ENCODE measurements at regions not wholly inside any gene's neighbourhood (a gene's known extent, or its start where the extent isn't known, plus 50 kb on each side); places are given as distances from the start of the nearest gene placed in this dataset.

GRCh38 chr12:29030006-29030405 is 119.1 kb upstream of the FAR2 start:
- no peak for DNase-seq (ENCODE audit: low read depth in 2 of 2)

- no peak for DNase-seq (ENCODE audit: low read depth in 2 of 2)
Measured at GRCh38 chr12:29032446-29032845, 116.6 kb upstream of the FAR2 start.

- DNase-seq (ENCODE audit: low read depth in 2 of 2): no peak
Measured at GRCh38 chr12:29033519-29033918, 115.6 kb upstream of the FAR2 start.

- no peak for DNase-seq (ENCODE audit: low read depth in 2 of 2)
Measured at GRCh38 chr12:29035112-29035511, 114.0 kb upstream of the FAR2 start.

- no peak for DNase-seq (ENCODE audit: low read depth in 2 of 2)
Measured at GRCh38 chr12:29039013-29039412, 110.1 kb upstream of the FAR2 start.

GRCh38 chr12:29041621-29042020 is 107.5 kb upstream of the FAR2 start:
- DNase-seq (ENCODE audit: low read depth in 2 of 2): peak in 1 of 2 donors; percentile 4

GRCh38 chr12:29043069-29043468 is 106.0 kb upstream of the FAR2 start:
- DNase-seq (ENCODE audit: low read depth in 2 of 2): no peak

GRCh38 chr12:29044799-29045198 is 104.3 kb upstream of the FAR2 start:
- no peak for DNase-seq (ENCODE audit: low read depth in 2 of 2)

- no peak for DNase-seq (ENCODE audit: low read depth in 2 of 2)
Measured at GRCh38 chr12:29048787-29049186, 100.3 kb upstream of the FAR2 start.

- no peak for DNase-seq (ENCODE audit: low read depth in 2 of 2)
Measured at GRCh38 chr12:29050503-29050902, 98.6 kb upstream of the FAR2 start.

- DNase-seq (ENCODE audit: low read depth in 2 of 2): no peak
Measured at GRCh38 chr12:29051221-29051620, 97.9 kb upstream of the FAR2 start.

- peak; percentile 2 to 4 for DNase-seq (ENCODE audit: low read depth in 2 of 2)
Measured at GRCh38 chr12:29053567-29053966, 95.5 kb upstream of the FAR2 start.

GRCh38 chr12:29054858-29055663 is 94.0 kb upstream of the FAR2 start:
- peak in 1 of 2 donors; percentile 3 for DNase-seq (ENCODE audit: low read depth in 2 of 2)

- DNase-seq (ENCODE audit: low read depth in 2 of 2): peak; percentile 56 to 57
Measured at GRCh38 chr12:29066011-29066588, 83.0 kb upstream of the FAR2 start.

GRCh38 chr12:29067430-29067829 is 81.6 kb upstream of the FAR2 start:
- DNase-seq (ENCODE audit: low read depth in 2 of 2): no peak

GRCh38 chr12:29070309-29070708 is 78.8 kb upstream of the FAR2 start:
- no peak for DNase-seq (ENCODE audit: low read depth in 2 of 2)

GRCh38 chr12:29071099-29071498 is 78.0 kb upstream of the FAR2 start:
- no peak for DNase-seq (ENCODE audit: low read depth in 2 of 2)

GRCh38 chr12:29072631-29073030 is 76.4 kb upstream of the FAR2 start:
- DNase-seq (ENCODE audit: low read depth in 2 of 2): no peak

- peak; percentile 65 to 71 for DNase-seq (ENCODE audit: low read depth in 2 of 2)
Measured at GRCh38 chr12:29073631-29074239, 75.3 kb upstream of the FAR2 start.

- DNase-seq (ENCODE audit: low read depth in 2 of 2): no peak
Measured at GRCh38 chr12:29081101-29081500, 68.0 kb upstream of the FAR2 start.

- no peak for DNase-seq (ENCODE audit: low read depth in 2 of 2)
Measured at GRCh38 chr12:29082522-29082921, 66.6 kb upstream of the FAR2 start.

- DNase-seq (ENCODE audit: low read depth in 2 of 2): no peak
Measured at GRCh38 chr12:29086325-29087271, 62.5 kb upstream of the FAR2 start.
